Endodermal cell (in vitro differentiated cells): ENCODE measurements at regions not wholly inside any gene's neighbourhood (a gene's known extent, or its start where the extent isn't known, plus 50 kb on each side); places are given as distances from the start of the nearest gene placed in this dataset.

Experiments
- DNase-seq: peaks from one replicate; pipeline ENCODE4 v3.0.0-alpha.2; 2017
- H3K27ac ChIP-seq: 2 replicates; pipeline ENCODE4 v1.5.1; 2013; ENCODE audit warnings: mild to moderate bottlenecking, low read depth, low read length, moderate library complexity
- H3K27me3 ChIP-seq: 2 replicates; pipeline ENCODE4 v1.6.1; 2013; ENCODE audit warnings: mild to moderate bottlenecking, low read length, moderate library complexity; ENCODE audit not compliant: insufficient read depth, control insufficient read depth, poor library complexity, severe bottlenecking
- H3K36me3 ChIP-seq: 2 replicates; pipeline ENCODE4 v1.7.0; 2013; ENCODE audit warnings: mild to moderate bottlenecking, low read length, moderate library complexity; ENCODE audit not compliant: control insufficient read depth, insufficient read depth
- H3K4me1 ChIP-seq: one replicate; pipeline ENCODE4 v1.7.0; 2013; ENCODE audit warnings: low read length; ENCODE audit not compliant: control insufficient read depth, insufficient read depth
- H3K4me3 ChIP-seq: 2 replicates; pipeline ENCODE4 v1.5.1; 2013; ENCODE audit warnings: mild to moderate bottlenecking, low read length, moderate library complexity
- H3K9ac ChIP-seq: 2 replicates; pipeline ENCODE4 v1.6.1; 2013; ENCODE audit warnings: mild to moderate bottlenecking, low read length, moderate library complexity; ENCODE audit not compliant: poor library complexity, severe bottlenecking; ENCODE audit errors: extremely low read depth
- H3K9me3 ChIP-seq: 2 replicates; pipeline ENCODE4 v1.6.1; 2013; ENCODE audit warnings: mild to moderate bottlenecking, low read length, moderate library complexity; ENCODE audit not compliant: control insufficient read depth
- H3K27ac Mint-ChIP-seq: 2 replicates; pipeline ENCODE4 v1.8.0; 2020; ENCODE audit warnings: mixed read lengths
- H3K27me3 Mint-ChIP-seq: 2 replicates; pipeline ENCODE4 v1.8.0; 2021; ENCODE audit warnings: mild to moderate bottlenecking, mixed read lengths; ENCODE audit not compliant: insufficient read depth
- H3K36me3 Mint-ChIP-seq: 2 replicates; pipeline ENCODE4 v1.8.0; 2020; ENCODE audit warnings: low read depth, mixed read lengths
- H3K4me1 Mint-ChIP-seq: 2 replicates; pipeline ENCODE4 v1.8.0; 2020; ENCODE audit warnings: mixed read lengths
- H3K4me3 Mint-ChIP-seq: 2 replicates; pipeline ENCODE4 v1.8.0; 2020; ENCODE audit warnings: mild to moderate bottlenecking, moderate library complexity, mixed read lengths
- H3K9me3 Mint-ChIP-seq: 2 replicates; pipeline ENCODE4 v1.8.0; 2020; ENCODE audit warnings: mild to moderate bottlenecking, mixed read lengths
- CTCF ChIP-seq: fragments of 200-600 bp; sonication (generic); conservative IDR thresholded peaks from 2 replicates; pipeline ENCODE4 v1.5.0; 2021; ENCODE audit warnings: antibody characterized with exemption, mild to moderate bottlenecking
- WGBS, 2 experiments: methylation state at CpG; one replicate each; pipeline versions ENCODE4 v1.1.5 to v1.1.7; 2013; ENCODE audit warnings: missing lambda C conversion rate in 2 of 2, mixed read lengths in 1 of 2; ENCODE audit not compliant: insufficient coverage in 1 of 2, insufficient read length in 1 of 2; 5-methylcytosine and 5-hydroxymethylcytosine counted together

GRCh38 chr1:101733340-101733739 lies 263.4 kb downstream of the OLFM3 start:
- Histone ChIP-seq H3K9me3 (no peaks in the 10 kb centered on the region), H3K36me3 (no peaks in the 10 kb centered on the region), H3K9ac (no peak overlapping the region), H3K4me3 (peak overlapping the region; percentile 16), H3K27me3 (no peaks in the 10 kb centered on the region), H3K4me1 (no peaks in the 10 kb centered on the region), H3K27ac (no peak overlapping the region)
- peak overlapping the region; percentile 45 for H3K27ac Mint-ChIP-seq
- DNase-seq: no peak
- H3K9me3 Mint-ChIP-seq: no peaks in the 10 kb centered on the region
- H3K4me1 Mint-ChIP-seq: peaks cover 15% of the 10 kb centered on the region
- H3K36me3 Mint-ChIP-seq: no peaks in the 10 kb centered on the region
- no peaks in the 10 kb centered on the region for H3K27me3 Mint-ChIP-seq
- TF ChIP-seq CTCF: no peak
- peak overlapping the region; percentile 0 for H3K4me3 Mint-ChIP-seq

- WGBS, 2 experiments: 80 to 100% methylated on average over 1 of the region's 1 CpG
- Mint-ChIP-seq H3K4me3 (no peak overlapping the region), H3K27me3 (no peaks in the 10 kb centered on the region), H3K36me3 (no peaks in the 10 kb centered on the region), H3K4me1 (peaks cover 20% of the 10 kb centered on the region), H3K9me3 (no peaks in the 10 kb centered on the region), H3K27ac (no peak overlapping the region)
- Histone ChIP-seq H3K4me1 (no peaks in the 10 kb centered on the region), H3K36me3 (no peaks in the 10 kb centered on the region), H3K4me3 (no peak overlapping the region), H3K9me3 (no peaks in the 10 kb centered on the region), H3K27ac (no peak overlapping the region), H3K27me3 (no peaks in the 10 kb centered on the region), H3K9ac (no peak overlapping the region)
- TF ChIP-seq CTCF: no peak
- DNase-seq: no peak
Observed at GRCh38 chr1:101738475-101738874, 258.3 kb downstream of the OLFM3 start.

- H3K4me3 ChIP-seq: no peak overlapping the region
- H3K36me3 Mint-ChIP-seq: no peaks in the 10 kb centered on the region
- TF ChIP-seq CTCF: no peak
- H3K4me1 Mint-ChIP-seq: peaks cover 15% of the 10 kb centered on the region
- H3K9ac ChIP-seq: no peak overlapping the region
- H3K9me3 ChIP-seq: no peaks in the 10 kb centered on the region
- H3K27me3 ChIP-seq: no peaks in the 10 kb centered on the region
- H3K27ac ChIP-seq: no peak overlapping the region
- no peak overlapping the region for H3K4me3 Mint-ChIP-seq
- WGBS, 2 experiments: 93 to 95% methylated on average over 5 to 6 of the region's 6 CpGs
- H3K27ac Mint-ChIP-seq: no peak overlapping the region
- no peak for DNase-seq
- H3K4me1 ChIP-seq: no peaks in the 10 kb centered on the region
- H3K9me3 Mint-ChIP-seq: no peaks in the 10 kb centered on the region
- H3K27me3 Mint-ChIP-seq: no peaks in the 10 kb centered on the region
- H3K36me3 ChIP-seq: no peaks in the 10 kb centered on the region
Observed at GRCh38 chr1:101739146-101739545, 257.6 kb downstream of the OLFM3 start.
